ENCODE measurements at regions not wholly inside any gene's neighbourhood (a gene's known extent, or its start where the extent isn't known, plus 50 kb on each side); places are given as distances from the start of the nearest gene placed in this dataset.

DNA sequence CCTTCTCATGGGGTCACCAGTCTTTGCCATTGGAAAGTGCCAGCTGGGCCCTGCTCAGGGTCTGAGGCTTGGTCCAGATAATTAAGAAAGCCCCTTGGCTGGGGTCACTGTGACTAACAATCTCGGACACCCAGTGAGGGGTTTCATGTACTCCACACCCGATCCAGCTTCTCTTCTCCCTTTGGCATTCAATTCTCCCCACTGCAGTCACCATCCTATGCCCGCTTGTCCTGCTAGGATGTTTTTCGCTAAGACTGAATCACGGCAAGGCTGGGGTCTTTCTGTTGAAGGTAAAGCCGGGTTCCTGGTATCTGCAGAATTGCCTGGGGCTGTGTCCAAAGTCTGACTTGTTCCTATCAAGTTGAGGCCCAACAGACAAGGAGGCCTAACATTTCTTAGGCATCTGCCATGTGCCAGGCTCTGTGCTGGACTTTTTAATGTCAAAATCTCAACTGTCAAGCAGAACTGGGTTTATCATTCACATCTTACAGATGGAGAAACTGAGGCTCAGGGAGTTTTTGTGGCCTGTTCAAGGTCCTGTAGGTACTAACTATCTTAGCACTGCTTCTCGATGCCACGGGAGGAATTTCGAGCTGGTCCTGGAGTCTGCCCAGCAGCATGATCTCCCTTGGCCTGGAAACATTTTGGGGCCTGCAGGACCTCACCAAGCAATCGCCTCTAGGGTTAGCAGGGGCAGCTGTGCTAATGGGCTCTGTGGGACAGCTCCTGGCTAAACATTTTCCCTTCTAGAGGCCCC, 142.0 kb upstream of the ALDH1B1 start:
- Mint-ChIP-seq H3K36me3 (ENCODE audit: insufficient read depth, unreplicated experiment) (no peaks in the 10 kb centered on the region), H3K4me3 (ENCODE audit: unreplicated experiment) (no peak overlapping the region), H3K9me3 (ENCODE audit: unreplicated experiment) (no peaks in the 10 kb centered on the region), H3K4me1 (ENCODE audit: insufficient read depth, unreplicated experiment) (no peaks in the 10 kb centered on the region), H3K27me3 (ENCODE audit: insufficient read depth, unreplicated experiment) (peaks cover 11% of the 10 kb centered on the region), H3K27ac (ENCODE audit: low read depth, unreplicated experiment) (no peak overlapping the region)
- ChIA-PET POLR2A (no interaction called here), CTCF (no interaction called here)
- intact Hi-C loops (cut with micrococcal nuclease), result no loop called here
- no TSS peak for BruUV-seq (replicated peaks)
- TF ChIP-seq, protein P1, sequence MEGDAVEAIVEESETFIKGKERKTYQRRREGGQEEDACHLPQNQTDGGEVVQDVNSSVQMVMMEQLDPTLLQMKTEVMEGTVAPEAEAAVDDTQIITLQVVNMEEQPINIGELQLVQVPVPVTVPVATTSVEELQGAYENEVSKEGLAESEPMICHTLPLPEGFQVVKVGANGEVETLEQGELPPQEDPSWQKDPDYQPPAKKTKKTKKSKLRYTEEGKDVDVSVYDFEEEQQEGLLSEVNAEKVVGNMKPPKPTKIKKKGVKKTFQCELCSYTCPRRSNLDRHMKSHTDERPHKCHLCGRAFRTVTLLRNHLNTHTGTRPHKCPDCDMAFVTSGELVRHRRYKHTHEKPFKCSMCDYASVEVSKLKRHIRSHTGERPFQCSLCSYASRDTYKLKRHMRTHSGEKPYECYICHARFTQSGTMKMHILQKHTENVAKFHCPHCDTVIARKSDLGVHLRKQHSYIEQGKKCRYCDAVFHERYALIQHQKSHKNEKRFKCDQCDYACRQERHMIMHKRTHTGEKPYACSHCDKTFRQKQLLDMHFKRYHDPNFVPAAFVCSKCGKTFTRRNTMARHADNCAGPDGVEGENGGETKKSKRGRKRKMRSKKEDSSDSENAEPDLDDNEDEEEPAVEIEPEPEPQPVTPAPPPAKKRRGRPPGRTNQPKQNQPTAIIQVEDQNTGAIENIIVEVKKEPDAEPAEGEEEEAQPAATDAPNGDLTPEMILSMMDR (IDR thresholded peaks at IDR 0.05; ENCODE audit: unreplicated experiment), result no peak
- no peak for DNase-seq (ENCODE audit: unreplicated experiment)

DNA sequence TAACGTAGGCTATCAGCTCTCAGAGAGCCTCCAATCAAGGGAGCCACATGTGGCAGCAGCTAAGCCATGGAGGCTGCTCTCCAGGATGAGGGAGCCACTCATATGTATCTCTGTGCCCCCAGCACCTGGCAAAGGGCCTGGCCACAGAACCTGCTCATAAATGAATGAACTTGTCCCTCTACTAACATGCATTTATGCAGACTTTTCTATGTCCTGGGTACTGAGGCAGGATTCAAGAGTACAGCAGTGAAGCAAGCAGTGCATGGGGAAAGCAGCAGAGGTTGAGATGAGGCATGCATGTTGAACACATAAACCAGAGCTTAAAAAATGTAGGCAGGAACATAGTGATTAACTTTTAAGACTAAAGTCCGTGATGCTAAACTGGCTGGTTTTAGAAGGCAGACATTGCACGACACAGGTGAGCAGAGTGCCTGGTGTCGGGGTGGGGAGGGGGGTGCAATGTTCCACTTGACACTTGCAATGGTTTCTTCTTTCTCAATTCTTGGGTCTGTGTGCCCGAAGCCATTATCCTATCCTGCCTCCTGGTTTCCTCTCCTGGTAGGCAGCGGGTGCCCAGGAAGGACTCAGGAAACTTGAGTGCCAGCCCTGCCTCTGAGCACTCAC, 142.8 kb upstream of the ALDH1B1 start:
- CTCF ChIA-PET, result interaction anchor here (0.8 kb wide), 2 partner anchors 14 to 73 kb away, joined by 3 read pairs; no protein-coding TSS in a partner anchor

DNA sequence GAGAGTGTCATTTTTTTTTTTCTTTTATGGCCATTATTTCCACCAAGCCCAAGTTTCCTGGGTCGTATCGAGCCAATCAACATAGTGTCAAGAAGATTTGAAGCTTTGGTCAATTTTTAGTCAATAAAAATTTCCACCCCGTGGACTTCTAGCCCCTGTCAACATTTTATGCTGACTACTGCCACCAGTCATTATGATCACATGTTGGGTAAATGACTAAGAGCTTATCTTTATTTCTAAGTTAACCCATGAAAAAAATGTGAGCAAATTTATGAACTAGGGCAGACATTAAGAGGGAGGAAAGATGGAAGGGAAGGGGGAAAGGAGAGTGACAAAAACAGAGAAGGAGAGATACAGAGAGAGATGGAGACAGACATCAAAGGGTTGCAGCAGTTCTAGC, 143.5 kb upstream of the ALDH1B1 start:
- H3K9me3 Mint-ChIP-seq (ENCODE audit: unreplicated experiment), result no peaks in the 10 kb centered on the region
- H3K4me1 Mint-ChIP-seq (ENCODE audit: insufficient read depth, unreplicated experiment), result no peaks in the 10 kb centered on the region
- POLR2A ChIA-PET, result no interaction called here
- CTCF ChIA-PET, result interaction anchor here (0.8 kb wide), 2 partner anchors 15 to 72 kb away, joined by 3 read pairs; no protein-coding TSS in a partner anchor
- H3K27me3 Mint-ChIP-seq (ENCODE audit: insufficient read depth, unreplicated experiment), result peaks cover 11% of the 10 kb centered on the region
- no peak for DNase-seq (ENCODE audit: unreplicated experiment)
- no TSS peak for BruUV-seq (replicated peaks)
- H3K27ac Mint-ChIP-seq (ENCODE audit: low read depth, unreplicated experiment), result no peak overlapping the region
- TF ChIP-seq, protein P1 (IDR thresholded peaks at IDR 0.05; ENCODE audit: unreplicated experiment), result no peak
- H3K36me3 Mint-ChIP-seq (ENCODE audit: insufficient read depth, unreplicated experiment), result no peaks in the 10 kb centered on the region
- H3K4me3 Mint-ChIP-seq (ENCODE audit: unreplicated experiment), result no peak overlapping the region
- intact Hi-C loops (cut with micrococcal nuclease), result no loop called here

More for the DNA sequence above, 142.8 kb upstream of the ALDH1B1 start:
- BruUV-seq (replicated peaks), result no TSS peak
- Mint-ChIP-seq H3K27me3 (ENCODE audit: insufficient read depth, unreplicated experiment) (peaks cover 11% of the 10 kb centered on the region), H3K36me3 (ENCODE audit: insufficient read depth, unreplicated experiment) (no peaks in the 10 kb centered on the region), H3K4me1 (ENCODE audit: insufficient read depth, unreplicated experiment) (no peaks in the 10 kb centered on the region), H3K4me3 (ENCODE audit: unreplicated experiment) (no peak overlapping the region), H3K27ac (ENCODE audit: low read depth, unreplicated experiment) (no peak overlapping the region), H3K9me3 (ENCODE audit: unreplicated experiment) (no peaks in the 10 kb centered on the region)
- TF ChIP-seq, protein P1 (IDR thresholded peaks at IDR 0.05; ENCODE audit: unreplicated experiment), result no peak
- POLR2A ChIA-PET, result no interaction called here
- no peak for DNase-seq (ENCODE audit: unreplicated experiment)
- intact Hi-C loops (cut with micrococcal nuclease), result no loop called here

DNA sequence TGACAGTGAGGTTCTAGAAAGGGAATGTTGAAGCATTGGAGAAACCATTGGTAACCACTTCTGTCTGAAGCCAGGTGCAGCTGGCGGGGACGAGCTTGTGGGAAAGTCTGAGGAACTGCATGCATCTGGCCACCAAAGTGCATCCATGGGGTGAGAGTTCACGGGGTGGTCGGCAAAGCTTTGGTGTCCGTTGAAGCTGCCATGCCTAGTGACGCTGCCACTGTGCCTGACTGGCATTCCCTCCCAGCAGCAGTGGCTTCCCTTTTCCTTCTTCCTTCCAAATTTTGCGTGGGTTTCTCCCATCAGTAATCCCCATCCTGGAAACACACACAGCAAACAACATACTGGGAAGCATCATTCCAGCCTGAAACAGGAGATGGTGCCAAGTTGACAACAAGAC, 145.7 kb upstream of the ALDH1B1 start:
- H3K9me3 Mint-ChIP-seq (ENCODE audit: unreplicated experiment), result no peaks in the 10 kb centered on the region
- TF ChIP-seq, protein P1 (IDR thresholded peaks at IDR 0.05; ENCODE audit: unreplicated experiment), result no peak
- H3K27me3 Mint-ChIP-seq (ENCODE audit: insufficient read depth, unreplicated experiment), result peaks cover 11% of the 10 kb centered on the region
- H3K4me1 Mint-ChIP-seq (ENCODE audit: insufficient read depth, unreplicated experiment), result no peaks in the 10 kb centered on the region
- DNase-seq (ENCODE audit: unreplicated experiment), result no peak
- ChIA-PET CTCF (interaction anchor here (0.9 to 1.1 kb wide), 3 partner anchors 17 to 159 kb away, joined by 3 read pairs; no protein-coding TSS in a partner anchor), POLR2A (no interaction called here)
- H3K27ac Mint-ChIP-seq (ENCODE audit: low read depth, unreplicated experiment), result no peak overlapping the region
- H3K4me3 Mint-ChIP-seq (ENCODE audit: unreplicated experiment), result no peak overlapping the region
- H3K36me3 Mint-ChIP-seq (ENCODE audit: insufficient read depth, unreplicated experiment), result no peaks in the 10 kb centered on the region
- intact Hi-C loops (cut with micrococcal nuclease), result no loop called here
- no TSS peak for BruUV-seq (replicated peaks)
